GM12891 (cell line): ENCODE measurements at regions not wholly inside any gene's neighbourhood (a gene's known extent, or its start where the extent isn't known, plus 50 kb on each side); places are given as distances from the start of the nearest gene placed in this dataset.

Experiments
- DNase-seq: peaks from one replicate; pipeline ENCODE4 v3.0.0; 2011; ENCODE audit warnings: low spot score; ENCODE audit not compliant: insufficient read length
- FAIRE-seq: peaks from 2 replicates; lab custom pipeline; 2011; peaks lifted over from hg19 to GRCh38; lab: Jason Lieb, UNC
- PAX5 ChIP-seq: IDR thresholded peaks from 2 replicates; pipeline ENCODE4 v1.6.1; 2011; ENCODE audit warnings: low read length, moderate library complexity, mild to moderate bottlenecking; ENCODE audit not compliant: insufficient read depth, severe bottlenecking
- POLR2A ChIP-seq: IDR thresholded peaks from 2 replicates; pipeline ENCODE4 v1.6.1; 2011; ENCODE audit warnings: low read depth, low read length, control low read depth
- POLR2AphosphoS5 ChIP-seq: IDR thresholded peaks from 2 replicates; pipeline ENCODE4 v1.6.1; 2011; ENCODE audit warnings: low read depth, low read length, control low read depth
- POU2F2 ChIP-seq: IDR thresholded peaks from 2 replicates; pipeline ENCODE4 v1.6.1; 2011; ENCODE audit warnings: low read depth, mild to moderate bottlenecking, control low read depth, low read length, moderate library complexity
- SPI1 ChIP-seq: IDR thresholded peaks from 2 replicates; pipeline ENCODE4 v1.6.1; 2011; ENCODE audit warnings: low read depth, low read length, control low read depth
- TAF1 ChIP-seq: IDR thresholded peaks from 2 replicates; pipeline ENCODE4 v1.6.1; 2011; ENCODE audit warnings: low read depth, low read length, control low read depth

GRCh38 chr6:141744194-141744925, 388.4 kb upstream of the GJE1 start:
- DNase-seq (no peak), FAIRE-seq (no peak)
- TF ChIP-seq POLR2A (no peak), POU2F2 (no peak), POLR2AphosphoS5 (no peak), SPI1 (no peak), TAF1 (no peak), PAX5 (no peak)

GRCh38 chr6:141736104-141736503, 396.6 kb upstream of the GJE1 start:
- FAIRE-seq, result no peak
- TF ChIP-seq POLR2A, result no peak
- TF ChIP-seq SPI1, result no peak
- no peak for TF ChIP-seq POLR2AphosphoS5
- no peak for TF ChIP-seq POU2F2
- TF ChIP-seq PAX5, result no peak
- no peak for TF ChIP-seq TAF1
- DNase-seq, result no peak

- FAIRE-seq, result no peak
- TF ChIP-seq SPI1, result no peak
- no peak for TF ChIP-seq PAX5
- no peak for TF ChIP-seq TAF1
- no peak for TF ChIP-seq POLR2A
- no peak for TF ChIP-seq POU2F2
- TF ChIP-seq POLR2AphosphoS5, result no peak
These were observed 397.6 kb upstream of the GJE1 start for GRCh38 chr6:141735126-141735525.

GRCh38 chr6:141734071-141734840, 398.5 kb upstream of the GJE1 start:
- no peak for DNase-seq
- no peak for TF ChIP-seq POLR2A
- peak; percentile 56; the same call in 1 of the 2 replicates for TF ChIP-seq SPI1
- peak; percentile 40 for FAIRE-seq

More at GRCh38 chr6:141735126-141735525, 397.6 kb upstream of the GJE1 start:
- DNase-seq, result no peak

- TF ChIP-seq POLR2AphosphoS5, result no peak
- no peak for TF ChIP-seq SPI1
- no peak for TF ChIP-seq TAF1
- no peak for TF ChIP-seq PAX5
- no peak for TF ChIP-seq POU2F2
- TF ChIP-seq POLR2A, result no peak
- DNase-seq (no peak), FAIRE-seq (no peak)
These were observed 403.6 kb upstream of the GJE1 start for GRCh38 chr6:141729146-141729545.

- TF ChIP-seq SPI1 (no peak), TAF1 (no peak), POU2F2 (no peak), PAX5 (no peak), POLR2AphosphoS5 (no peak), POLR2A (no peak)
- FAIRE-seq (no peak), DNase-seq (no peak)
These were observed 404.4 kb upstream of the GJE1 start for GRCh38 chr6:141728330-141728729.

- TF ChIP-seq POLR2AphosphoS5 (no peak), POU2F2 (no peak), PAX5 (no peak), SPI1 (no peak), POLR2A (no peak), TAF1 (no peak)
- DNase-seq (no peak), FAIRE-seq (no peak)
These were observed 406.5 kb upstream of the GJE1 start for GRCh38 chr6:141726248-141726647.

- DNase-seq, result no peak
- TF ChIP-seq POU2F2 (no peak), POLR2AphosphoS5 (no peak), SPI1 (no peak), TAF1 (no peak), POLR2A (no peak), PAX5 (no peak)
- no peak for FAIRE-seq
These were observed 408.0 kb upstream of the GJE1 start for GRCh38 chr6:141724731-141725130.

GRCh38 chr6:141719476-141719875, 413.2 kb upstream of the GJE1 start:
- DNase-seq (no peak), FAIRE-seq (no peak)
- TF ChIP-seq POU2F2 (no peak), POLR2A (no peak), TAF1 (no peak), POLR2AphosphoS5 (no peak), SPI1 (no peak), PAX5 (no peak)

- FAIRE-seq (no peak), DNase-seq (no peak)
- no peak for TF ChIP-seq PAX5
- TF ChIP-seq TAF1, result no peak
- TF ChIP-seq POU2F2, result no peak
These were observed 427.3 kb upstream of the GJE1 start for GRCh38 chr6:141705431-141705830.

GRCh38 chr6:141704151-141704550, 428.6 kb upstream of the GJE1 start:
- TF ChIP-seq POU2F2 (no peak), POLR2A (no peak), SPI1 (no peak), POLR2AphosphoS5 (no peak), PAX5 (no peak), TAF1 (no peak)
- FAIRE-seq (no peak), DNase-seq (no peak)
